ENCODE measurements at regions not wholly inside any gene's neighbourhood (a gene's known extent, or its start where the extent isn't known, plus 50 kb on each side); places are given as distances from the start of the nearest gene placed in this dataset.

GRCh38 chr1:88191917-88192316 lies 492.2 kb upstream of the PKN2 start:
- H3K27me3 ChIP-seq (ENCODE audit: control insufficient read depth, insufficient read depth, low read length), result no peaks in the 10 kb centered on the region
- no peak for DNase-seq (ENCODE audit: low read depth)
- ChIA-PET POLR2A (no interaction called here), CTCF (interaction anchor here (0.9 kb wide), 1 partner anchor 11 kb away, joined by 3 read pairs; no protein-coding TSS in a partner anchor)
- no peaks in the 10 kb centered on the region for H3K36me3 ChIP-seq (ENCODE audit: control insufficient read depth, insufficient read depth, low read length)
- no peak for TF ChIP-seq CTCF (IDR thresholded peaks at IDR 0.05; ENCODE audit: insufficient read depth, low read depth, low read length)
- H3K4me3 ChIP-seq (ENCODE audit: low read depth, low read length), result no peak overlapping the region

- no peak for DNase-seq (ENCODE audit: low read depth)
- ChIA-PET POLR2A (no interaction called here), CTCF (interaction anchor here (3.1 kb wide), 1 partner anchor 14 kb away, joined by 16 read pairs; no protein-coding TSS in a partner anchor)
- no peak for TF ChIP-seq CTCF (IDR thresholded peaks at IDR 0.05; ENCODE audit: insufficient read depth, low read depth, low read length)
- Histone ChIP-seq H3K27me3 (ENCODE audit: control insufficient read depth, insufficient read depth, low read length) (no peaks in the 10 kb centered on the region), H3K4me3 (ENCODE audit: low read depth, low read length) (no peak overlapping the region), H3K36me3 (ENCODE audit: control insufficient read depth, insufficient read depth, low read length) (no peaks in the 10 kb centered on the region)
These were observed 489.5 kb upstream of the PKN2 start for GRCh38 chr1:88194542-88194941.

GRCh38 chr1:88200545-88200944 lies 483.5 kb upstream of the PKN2 start:
- POLR2A ChIA-PET, result no interaction called here
- DNase-seq (ENCODE audit: low read depth), result no peak
- no peaks in the 10 kb centered on the region for H3K36me3 ChIP-seq (ENCODE audit: control insufficient read depth, insufficient read depth, low read length)
- CTCF ChIA-PET, result no interaction called here
- no peak for TF ChIP-seq CTCF (IDR thresholded peaks at IDR 0.05; ENCODE audit: insufficient read depth, low read depth, low read length)
- no peaks in the 10 kb centered on the region for H3K27me3 ChIP-seq (ENCODE audit: control insufficient read depth, insufficient read depth, low read length)
- H3K4me3 ChIP-seq (ENCODE audit: low read depth, low read length), result no peak overlapping the region

GRCh38 chr1:88204111-88204510 lies 480.0 kb upstream of the PKN2 start:
- no peak for DNase-seq (ENCODE audit: low read depth)
- ChIA-PET CTCF (no interaction called here), POLR2A (no interaction called here)
- no peak overlapping the region for H3K4me3 ChIP-seq (ENCODE audit: low read depth, low read length)
- H3K36me3 ChIP-seq (ENCODE audit: control insufficient read depth, insufficient read depth, low read length), result no peaks in the 10 kb centered on the region
- TF ChIP-seq CTCF (IDR thresholded peaks at IDR 0.05; ENCODE audit: insufficient read depth, low read depth, low read length), result no peak
- no peaks in the 10 kb centered on the region for H3K27me3 ChIP-seq (ENCODE audit: control insufficient read depth, insufficient read depth, low read length)

- no peak overlapping the region for H3K4me3 ChIP-seq (ENCODE audit: low read depth, low read length)
- TF ChIP-seq CTCF (IDR thresholded peaks at IDR 0.05; ENCODE audit: insufficient read depth, low read depth, low read length), result no peak
- POLR2A ChIA-PET, result no interaction called here
- no peaks in the 10 kb centered on the region for H3K27me3 ChIP-seq (ENCODE audit: control insufficient read depth, insufficient read depth, low read length)
- CTCF ChIA-PET, result no interaction called here
- no peaks in the 10 kb centered on the region for H3K36me3 ChIP-seq (ENCODE audit: control insufficient read depth, insufficient read depth, low read length)
- DNase-seq (ENCODE audit: low read depth), result no peak
These were observed 479.4 kb upstream of the PKN2 start for GRCh38 chr1:88204612-88205167.
